Inferior parietal cortex (tissue), 1 donor: ENCODE measurements at regions not wholly inside any gene's neighbourhood (a gene's known extent, or its start where the extent isn't known, plus 50 kb on each side); places are given as distances from the start of the nearest gene placed in this dataset.

Source experiments
- DNase-seq: peaks from one replicate; pipeline ENCODE4 v3.0.0-alpha.2; 2016; ENCODE audit errors: extremely low spot score

- DNase-seq, result no peak
Observed at GRCh38 chr5:171649075-171649401, 136.6 kb upstream of the SMIM23 start.

GRCh38 chr5:171650597-171650996 lies 135.0 kb upstream of the SMIM23 start:
- DNase-seq, result no peak

- DNase-seq, result no peak
Observed at GRCh38 chr5:171651102-171651501, 134.5 kb upstream of the SMIM23 start.

DNA sequence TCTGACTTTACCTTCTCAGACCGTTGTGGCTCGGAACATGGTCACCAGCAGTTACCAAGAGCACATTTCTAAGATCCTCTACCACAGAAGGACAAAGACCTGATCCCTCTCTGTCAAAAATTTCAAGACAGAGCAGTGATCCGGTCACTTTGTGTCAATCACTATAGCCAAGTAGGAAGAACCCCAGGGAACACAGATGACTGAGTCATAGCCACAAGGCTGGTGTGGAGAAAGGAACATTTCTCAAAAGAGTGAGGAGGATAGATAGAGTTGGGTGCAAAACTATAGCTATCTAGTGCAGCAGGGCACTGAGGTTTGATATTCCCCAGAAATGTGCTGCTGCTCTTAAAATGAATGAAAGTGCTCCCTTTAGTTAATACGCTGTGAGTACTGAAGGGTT lies 130.7 kb upstream of the SMIM23 start:
- DNase-seq, result no peak

DNA sequence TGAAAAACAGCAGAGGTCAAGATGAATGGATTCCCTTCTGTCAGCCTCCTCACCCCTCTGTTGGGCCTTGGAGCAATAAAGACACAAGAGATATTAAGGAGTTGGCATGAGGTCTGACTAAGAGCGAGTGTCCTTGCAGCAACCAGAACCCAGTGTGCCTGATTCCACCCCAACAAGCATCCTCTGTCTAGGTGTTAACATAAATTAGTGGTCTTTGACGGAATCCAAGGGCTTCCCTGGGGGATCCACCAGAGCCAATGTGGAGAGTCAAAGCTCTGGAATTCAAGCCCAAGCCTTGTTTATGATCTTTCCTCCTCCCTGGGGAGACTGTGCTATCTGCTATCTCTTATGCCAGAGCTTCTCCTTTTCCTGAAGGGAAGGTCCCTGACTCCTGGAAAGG lies 128.1 kb upstream of the SMIM23 start:
- no peak for DNase-seq

GRCh38 chr5:171659896-171660295 lies 125.7 kb upstream of the SMIM23 start:
- DNase-seq, result no peak

DNA sequence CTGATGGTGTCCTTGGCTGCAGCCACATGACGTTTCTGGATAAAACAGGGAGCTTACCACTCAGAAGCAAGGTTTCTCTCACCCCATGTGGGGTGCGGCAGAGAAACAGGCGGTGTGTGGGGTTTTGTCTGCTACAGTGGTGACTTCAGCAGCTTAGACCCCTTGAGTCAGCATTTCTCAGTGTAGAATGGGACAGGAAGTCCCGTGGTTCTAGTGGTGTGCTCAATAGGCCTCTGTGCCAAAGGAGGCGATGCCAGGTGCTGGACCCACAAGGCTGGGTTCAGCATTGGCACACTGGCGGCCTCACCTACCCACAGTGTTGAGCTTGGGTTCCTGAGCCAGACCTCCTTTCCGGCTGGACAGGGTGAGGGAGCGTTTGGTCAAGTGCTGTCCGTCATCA lies 125.2 kb upstream of the SMIM23 start:
- DNase-seq, result no peak

- no peak for DNase-seq
Observed at GRCh38 chr5:171661143-171661542, 124.5 kb upstream of the SMIM23 start.

DNA sequence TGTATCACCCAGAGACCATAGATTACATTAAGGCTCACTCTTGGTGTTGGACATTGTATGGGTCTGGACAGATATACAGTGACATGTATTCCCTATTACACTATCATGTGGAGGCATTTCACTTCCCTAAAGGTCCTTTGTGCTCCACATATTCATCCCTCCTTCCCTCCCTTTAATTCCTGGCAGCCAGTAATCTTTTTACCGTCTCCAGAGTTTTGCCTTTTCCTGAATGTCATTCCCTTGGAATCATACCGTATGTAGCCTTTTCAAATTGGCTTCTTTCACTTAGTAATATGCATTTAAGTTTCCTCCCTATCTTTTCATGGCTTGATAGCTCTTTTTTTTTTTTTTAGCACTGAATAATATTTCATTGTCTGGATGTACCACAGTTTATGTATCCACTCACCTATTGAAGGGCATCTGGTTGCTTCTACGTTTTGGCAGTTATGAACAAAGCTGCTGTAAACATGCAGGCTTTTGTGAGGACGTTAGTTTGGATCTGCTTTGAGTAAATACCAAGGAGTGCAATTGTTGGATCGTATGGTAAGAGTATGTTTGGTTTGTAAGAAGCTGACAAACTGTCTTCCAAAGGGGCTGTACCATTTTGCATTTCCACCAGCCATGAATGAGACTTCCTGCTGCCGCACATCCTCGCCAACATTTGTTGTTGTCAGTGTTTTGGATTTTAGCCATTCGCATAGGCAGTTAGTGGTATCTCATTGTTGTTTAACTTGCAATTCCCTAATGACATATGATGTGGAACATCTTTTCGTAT lies 122.1 kb upstream of the SMIM23 start:
- no peak for DNase-seq

DNA sequence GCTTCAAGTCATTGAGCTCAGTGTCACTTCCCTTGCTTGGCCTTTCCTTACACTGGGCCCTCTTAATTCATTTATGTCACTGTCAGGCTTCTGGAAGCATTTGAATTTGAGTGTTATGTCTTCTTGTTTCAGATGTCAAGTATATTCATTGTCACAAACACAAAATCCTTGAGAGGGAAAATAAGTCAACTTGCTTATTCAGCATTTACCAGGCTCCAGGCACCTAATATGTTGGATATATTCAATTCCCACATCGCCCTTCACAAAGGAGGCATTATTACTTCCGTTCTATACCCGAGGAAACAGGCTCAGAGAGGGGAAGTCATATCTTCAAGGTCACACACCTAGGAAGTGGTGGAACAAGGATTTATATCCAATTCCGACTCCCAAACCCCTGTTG lies 121.1 kb upstream of the SMIM23 start:
- DNase-seq, result no peak

GRCh38 chr5:171666815-171667214 lies 118.8 kb upstream of the SMIM23 start:
- DNase-seq, result no peak

- DNase-seq, result no peak
Observed at GRCh38 chr5:171667341-171668096, 118.1 kb upstream of the SMIM23 start.

- DNase-seq, result no peak
Observed at GRCh38 chr5:171668097-171668412, 117.6 kb upstream of the SMIM23 start.

GRCh38 chr5:171669571-171669970 lies 116.0 kb upstream of the SMIM23 start:
- no peak for DNase-seq

GRCh38 chr5:171672556-171672955 lies 113.1 kb upstream of the SMIM23 start:
- DNase-seq, result no peak

GRCh38 chr5:171673328-171673727 lies 112.3 kb upstream of the SMIM23 start:
- DNase-seq, result no peak

DNA sequence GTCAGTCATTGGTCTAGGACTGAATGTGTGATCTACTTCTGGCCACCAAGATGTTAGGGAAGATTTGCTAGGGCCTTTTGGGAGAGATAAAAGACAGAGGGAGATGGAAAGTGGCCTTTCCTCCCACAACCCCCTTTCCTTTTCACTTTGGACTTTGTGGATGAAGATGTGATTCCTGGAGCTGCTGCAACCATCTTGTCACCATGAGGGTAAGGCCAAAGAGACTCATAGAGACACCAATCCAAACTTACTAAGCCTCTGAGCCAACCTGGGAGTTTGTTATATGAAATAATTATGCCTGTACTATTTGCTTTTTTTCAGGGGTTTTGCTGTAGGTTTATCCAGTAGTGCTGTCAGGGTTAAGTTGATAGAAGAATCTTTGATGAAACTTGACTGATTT lies 111.8 kb upstream of the SMIM23 start:
- DNase-seq, result no peak

GRCh38 chr5:171675511-171675910 lies 110.1 kb upstream of the SMIM23 start:
- no peak for DNase-seq

DNA sequence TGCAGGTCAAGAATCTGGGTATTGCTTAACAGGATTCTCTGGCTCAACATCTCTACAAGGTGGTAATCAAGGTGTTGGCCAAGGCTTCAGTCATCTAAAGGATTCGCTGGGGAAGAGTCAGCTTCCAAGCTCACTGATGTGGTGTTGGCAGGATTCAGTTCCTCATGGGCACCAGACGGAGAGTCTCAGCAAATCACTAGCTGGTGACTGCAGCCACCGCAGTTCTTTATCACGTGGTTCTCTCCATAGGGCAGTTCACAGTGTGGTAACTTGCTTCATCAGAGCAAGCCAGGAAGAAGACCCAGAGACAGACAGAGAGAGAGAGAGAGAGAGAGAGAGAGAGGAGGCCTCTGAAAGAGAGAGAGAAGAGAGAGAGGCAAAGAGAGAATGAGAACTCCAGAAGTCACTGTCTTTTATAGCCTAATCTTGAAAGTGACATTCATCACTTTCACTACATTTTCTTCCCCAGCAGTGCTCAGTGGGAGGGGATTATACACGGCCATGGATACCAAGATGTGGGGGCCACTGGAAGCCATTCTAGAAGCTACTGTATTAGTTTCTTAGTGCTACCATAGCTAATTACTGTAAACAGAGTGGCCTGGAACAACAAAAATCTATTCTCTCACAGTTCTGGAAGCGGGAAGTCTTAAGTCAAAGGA lies 109.2 kb upstream of the SMIM23 start:
- DNase-seq, result no peak

GRCh38 chr5:171678646-171679045 lies 107.0 kb upstream of the SMIM23 start:
- no peak for DNase-seq

DNA sequence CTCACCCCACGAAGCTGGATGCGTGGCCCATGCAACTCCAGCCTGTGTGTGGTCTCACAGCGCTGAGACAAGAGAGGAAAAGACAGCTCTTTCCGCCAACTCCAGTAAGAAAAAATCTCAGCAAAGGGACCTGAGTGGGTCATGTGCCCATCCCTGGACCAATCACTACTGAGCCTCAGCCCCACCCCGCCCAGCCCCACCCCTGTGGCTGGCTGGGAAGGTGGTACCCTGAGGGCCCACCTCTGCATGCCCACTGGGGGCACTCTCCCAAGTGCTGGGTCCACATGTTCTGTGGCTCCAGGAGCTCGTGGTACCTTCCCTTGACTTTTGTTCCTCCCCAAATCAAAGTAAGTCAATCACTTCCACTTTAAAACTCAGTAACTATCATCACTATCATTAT lies 105.1 kb upstream of the SMIM23 start:
- DNase-seq, result no peak

- DNase-seq, result no peak
Observed at GRCh38 chr5:171681061-171681460, 104.6 kb upstream of the SMIM23 start.

GRCh38 chr5:171681677-171682076 lies 103.9 kb upstream of the SMIM23 start:
- no peak for DNase-seq
